HEK293 (cell line): ENCODE measurements at regions not wholly inside any gene's neighbourhood (a gene's known extent, or its start where the extent isn't known, plus 50 kb on each side); places are given as distances from the start of the nearest gene placed in this dataset.

Experiments used
- ATF2 ChIP-seq: fragments of 450-650 bp; formaldehyde crosslinking; IDR thresholded peaks from 2 replicates; pipeline ENCODE4 v1.5.1; 2016; ENCODE audit warnings: missing biosample characterization, missing genetic modification characterization, low read depth
- CTCF ChIP-seq: fragments of 450-650 bp; formaldehyde crosslinking; IDR thresholded peaks from 2 replicates; pipeline ENCODE4 v1.5.1; 2016; ENCODE audit warnings: missing biosample characterization, missing genetic modification characterization
- KLF16 ChIP-seq: fragments of 450-650 bp; formaldehyde crosslinking; IDR thresholded peaks from 2 replicates; pipeline ENCODE4 v1.5.1; 2017; ENCODE audit warnings: missing biosample characterization, missing genetic modification characterization
- MEIS1 ChIP-seq: sonication (generic); formaldehyde crosslinking; IDR thresholded peaks from 2 replicates; pipeline ENCODE4 v1.8.1; 2022; ENCODE audit warnings: missing genetic modification reagents, mild to moderate bottlenecking, borderline replicate concordance
- OSR2 ChIP-seq: fragments of 450-650 bp; formaldehyde crosslinking; IDR thresholded peaks from 2 replicates; pipeline ENCODE4 v1.5.1; 2016; ENCODE audit warnings: missing biosample characterization, missing genetic modification characterization
- PATZ1 ChIP-seq: fragments of 450-650 bp; formaldehyde crosslinking; IDR thresholded peaks from 2 replicates; pipeline ENCODE4 v1.5.1; 2016; ENCODE audit warnings: missing biosample characterization, missing genetic modification characterization
- REST ChIP-seq: fragments of 450-650 bp; formaldehyde crosslinking; IDR thresholded peaks from 2 replicates; pipeline ENCODE4 v1.5.1; 2016; ENCODE audit warnings: missing biosample characterization, missing genetic modification characterization
- SETDB1 ChIP-seq: IDR thresholded peaks from one replicate; pipeline ENCODE4 v1.6.1; 2017; ENCODE audit warnings: mild to moderate bottlenecking, low read length, moderate library complexity, mixed read lengths; ENCODE audit not compliant: insufficient read length
- YY1 ChIP-seq: fragments of 450-650 bp; formaldehyde crosslinking; IDR thresholded peaks from 2 replicates; pipeline ENCODE4 v1.5.1; 2018; ENCODE audit warnings: missing biosample characterization, missing genetic modification characterization
- ZNF19 ChIP-seq: fragments of 450-650 bp; formaldehyde crosslinking; IDR thresholded peaks from 2 replicates; pipeline ENCODE4; 2016; ENCODE audit warnings: missing biosample characterization, missing genetic modification characterization, low read depth
- ZNF2 ChIP-seq: fragments of 450-650 bp; formaldehyde crosslinking; IDR thresholded peaks from 2 replicates; pipeline ENCODE4 v1.5.1; 2016; ENCODE audit warnings: missing biosample characterization, missing genetic modification characterization
- ZNF223 ChIP-seq: fragments of 450-650 bp; formaldehyde crosslinking; IDR thresholded peaks from 2 replicates; pipeline ENCODE4 v1.5.1; 2016; ENCODE audit warnings: missing biosample characterization, missing genetic modification characterization
- ZNF658 ChIP-seq: fragments of 450-650 bp; formaldehyde crosslinking; IDR thresholded peaks from 2 replicates; pipeline ENCODE4; 2016; ENCODE audit warnings: missing biosample characterization, missing genetic modification characterization
- ZNF830 ChIP-seq: fragments of 450-650 bp; IDR thresholded peaks from 2 replicates; pipeline ENCODE4 v1.5.0; 2018; ENCODE audit warnings: missing biosample characterization, missing genetic modification characterization, low read depth, mild to moderate bottlenecking, moderate library complexity

DNA sequence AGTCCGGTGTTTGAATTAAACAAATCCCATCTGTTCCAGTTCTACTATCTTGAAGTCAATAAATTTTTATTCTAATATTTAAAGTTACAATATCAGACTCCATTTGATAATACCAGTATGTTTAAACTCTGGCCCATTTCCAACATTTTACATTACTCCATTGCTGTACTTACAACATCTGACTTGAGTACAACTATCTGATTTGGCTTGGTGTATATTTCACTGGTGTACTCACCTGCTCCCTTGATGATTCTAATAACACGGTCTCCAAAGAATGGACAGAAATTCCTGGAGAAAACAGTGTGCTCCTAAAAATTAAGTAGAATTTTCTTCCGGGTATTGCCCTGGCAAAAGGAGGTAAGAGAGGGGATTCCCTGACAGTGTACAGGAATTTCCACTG is 680.5 kb upstream of the ADAMTS5 start:
- TF ChIP-seq CTCF: no peak
- no peak for TF ChIP-seq ZNF830 (tag by site-specific recombination)
- no peak for TF ChIP-seq YY1
- TF ChIP-seq KLF16 (tag by site-specific recombination): no peak
- TF ChIP-seq PATZ1 (tag by site-specific recombination): no peak
- no peak for TF ChIP-seq ZNF223
- no peak for TF ChIP-seq ZNF2
- TF ChIP-seq ZNF19 (tag by site-specific recombination): no peak
- no peak for TF ChIP-seq ATF2 (tag by site-specific recombination)
- no peak for TF ChIP-seq ZNF658
- no peak for TF ChIP-seq MEIS1 (CRISPR knock-in tag)
- no peak for TF ChIP-seq REST (tag by site-specific recombination)
- TF ChIP-seq SETDB1: no peak
- no peak for TF ChIP-seq OSR2
